Kasumi-1 (cell line): ENCODE measurements at regions not wholly inside any gene's neighbourhood (a gene's known extent, or its start where the extent isn't known, plus 50 kb on each side); places are given as distances from the start of the nearest gene placed in this dataset.
A peak's percentile ranks its signal among the peaks of the same experiment; 100 is the strongest.

ENCODE experiments used
- DNase-seq, 2 experiments: peaks; one replicate each; lab custom pipeline; 2025; lab: John Stamatoyannopoulos, UW

- DNase-seq = no peak
Measured at GRCh38 chr7:84490661-84491060, 296.1 kb upstream of the SEMA3A start.

- DNase-seq = no peak
Measured at GRCh38 chr7:84484502-84485079, 290.0 kb upstream of the SEMA3A start.

DNA sequence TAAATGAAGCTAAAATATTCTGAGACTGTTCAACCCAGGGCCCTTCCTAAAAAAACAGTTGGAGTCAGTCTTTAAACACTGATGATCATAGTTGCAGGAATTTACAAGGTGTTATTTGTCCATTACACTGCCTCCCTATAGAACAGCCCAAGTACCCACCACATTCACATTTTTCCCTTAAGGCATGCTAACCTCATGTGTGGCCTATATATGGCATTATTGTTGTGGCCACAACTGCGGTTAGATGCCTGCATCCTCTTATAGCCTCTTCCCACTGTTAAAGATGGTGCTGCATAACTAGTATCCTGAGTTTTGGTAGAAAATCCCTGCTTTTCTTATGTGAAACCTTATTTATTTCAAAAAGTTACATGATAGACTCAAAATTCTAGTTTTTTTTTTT lies 287.9 kb upstream of the SEMA3A start:
- DNase-seq = no peak

DNA sequence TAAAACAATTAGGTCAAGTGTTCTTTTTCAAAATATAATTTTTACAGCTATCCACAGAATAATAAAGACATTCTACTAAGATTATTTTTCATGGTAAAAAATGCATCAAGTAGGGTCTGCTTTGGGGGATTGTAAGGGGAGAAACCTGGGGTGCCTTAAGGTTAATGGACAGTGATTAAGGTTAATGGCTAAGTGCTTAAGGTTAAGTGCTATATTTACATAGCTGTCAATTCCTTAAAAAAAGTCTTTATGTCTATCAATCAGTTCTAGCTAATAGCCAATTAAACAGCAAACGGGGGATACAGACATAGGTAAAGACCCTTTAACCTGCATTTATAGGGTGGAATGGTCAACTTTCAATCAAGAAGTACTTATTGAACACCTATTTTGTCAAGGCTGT lies 284.5 kb upstream of the SEMA3A start:
- no peak for DNase-seq

- DNase-seq = no peak
Measured at GRCh38 chr7:84477786-84478478, 283.3 kb upstream of the SEMA3A start.

DNA sequence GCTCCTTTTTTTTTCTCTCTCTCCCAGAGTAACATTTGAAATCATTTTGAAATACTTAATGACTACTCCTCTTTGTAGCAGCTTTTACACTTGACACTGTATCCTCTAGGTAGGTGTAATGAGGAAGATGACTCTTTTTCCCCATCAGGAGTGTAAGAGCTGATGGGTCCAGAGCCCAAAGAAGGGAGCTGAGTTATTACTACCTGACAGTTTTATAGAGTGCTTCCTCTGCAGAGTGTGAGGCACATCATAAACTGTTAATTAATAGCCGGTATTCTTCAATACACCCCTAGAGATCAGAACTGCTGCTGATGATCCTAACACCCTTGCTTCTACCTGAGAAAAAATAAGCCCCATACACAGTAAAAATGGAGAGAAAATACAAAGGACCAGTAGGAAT lies 279.8 kb upstream of the SEMA3A start:
- no peak for DNase-seq

DNA sequence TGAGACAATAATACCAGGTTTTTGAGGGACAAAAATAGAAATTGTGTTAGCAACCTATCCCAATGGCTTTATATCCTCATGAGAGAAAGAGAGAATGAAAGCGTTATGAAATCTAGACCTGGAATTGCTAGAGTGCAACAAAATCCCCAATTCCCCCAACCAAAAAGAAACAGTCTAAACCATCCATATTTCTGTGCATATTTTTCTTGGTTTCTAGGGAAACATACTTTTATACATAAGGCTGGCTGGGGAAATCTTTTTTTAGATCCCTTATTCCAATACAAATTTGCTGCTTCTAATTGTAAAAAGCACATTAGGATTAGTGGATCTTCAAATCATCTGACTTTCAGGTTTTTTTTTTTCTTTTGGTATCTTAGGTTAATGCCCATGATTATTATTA lies 277.0 kb upstream of the SEMA3A start:
- no peak for DNase-seq

DNA sequence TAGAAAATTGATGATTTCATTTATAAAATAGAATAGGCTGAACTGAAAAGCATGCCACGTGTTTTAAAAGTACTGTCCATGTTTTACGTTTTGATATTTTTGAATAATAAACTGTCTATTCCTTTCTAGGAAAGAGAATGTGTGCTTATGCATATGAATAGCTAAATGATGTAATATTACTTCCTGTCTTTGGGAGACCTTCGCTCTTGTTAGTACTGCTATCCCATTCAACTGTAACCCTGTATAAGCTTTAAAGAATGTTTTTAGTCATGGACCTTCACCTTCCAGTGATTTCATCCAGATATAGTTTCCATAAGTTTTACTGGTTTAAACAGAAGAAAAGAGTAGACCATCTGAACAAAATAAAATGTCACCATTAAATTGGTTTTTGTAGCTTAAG lies 274.4 kb upstream of the SEMA3A start:
- DNase-seq = no peak

- DNase-seq = no peak
Measured at GRCh38 chr7:84462259-84462658, 267.7 kb upstream of the SEMA3A start.

DNA sequence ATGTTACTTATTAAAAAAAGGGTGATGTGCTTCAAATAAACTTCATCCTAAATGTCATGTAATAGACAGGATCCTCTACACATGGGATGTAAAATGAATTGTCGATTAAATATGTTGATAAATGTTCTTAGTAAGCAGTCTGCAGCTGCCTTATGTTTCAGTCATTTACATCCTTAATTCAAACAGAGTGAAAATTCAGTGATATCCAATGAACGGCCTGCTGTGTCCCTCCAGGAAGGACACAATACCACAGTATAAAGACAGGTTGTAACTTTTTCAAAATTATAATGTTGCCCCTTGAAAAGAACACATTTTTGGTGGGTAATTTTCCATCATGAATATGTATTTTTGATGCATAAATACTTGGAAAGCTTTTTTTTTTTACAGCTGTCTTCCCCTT lies 266.5 kb upstream of the SEMA3A start:
- no peak for DNase-seq

- no peak for DNase-seq
Measured at GRCh38 chr7:84455788-84456187, 261.2 kb upstream of the SEMA3A start.

DNA sequence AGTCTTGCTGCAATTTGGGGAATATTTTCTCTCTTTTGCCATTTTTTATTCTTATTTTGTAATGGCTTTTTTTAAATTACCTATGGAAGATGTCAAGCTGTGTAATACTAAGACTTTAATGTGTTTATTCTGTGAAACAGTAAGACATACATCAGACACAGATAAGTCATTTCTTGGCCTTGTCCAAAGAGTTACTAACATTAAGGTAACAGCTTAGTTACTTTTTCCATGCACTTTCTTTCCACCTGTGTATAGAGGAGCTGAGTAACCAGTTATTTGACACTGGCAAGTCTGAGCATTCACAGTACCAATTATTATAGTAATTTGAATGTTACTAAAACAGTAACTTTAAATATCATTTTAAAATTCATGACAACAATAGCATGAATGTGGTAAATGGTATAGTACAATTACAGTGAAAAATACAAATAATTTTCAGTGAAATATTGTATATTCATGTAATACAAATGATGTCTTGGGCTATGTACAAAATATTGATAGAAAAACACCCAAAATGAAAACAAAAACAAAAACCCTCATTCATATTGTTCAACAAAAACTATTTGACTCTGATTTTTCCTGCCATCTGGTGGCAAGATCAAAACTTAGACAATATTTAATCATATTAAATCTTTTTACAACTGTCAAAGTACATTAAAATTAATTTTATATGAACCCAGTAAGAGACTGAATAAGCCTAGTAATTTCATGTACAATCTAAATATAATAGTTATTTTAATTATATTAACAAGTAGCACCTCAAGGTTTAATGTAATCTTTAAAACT lies 259.8 kb upstream of the SEMA3A start:
- no peak for DNase-seq

DNA sequence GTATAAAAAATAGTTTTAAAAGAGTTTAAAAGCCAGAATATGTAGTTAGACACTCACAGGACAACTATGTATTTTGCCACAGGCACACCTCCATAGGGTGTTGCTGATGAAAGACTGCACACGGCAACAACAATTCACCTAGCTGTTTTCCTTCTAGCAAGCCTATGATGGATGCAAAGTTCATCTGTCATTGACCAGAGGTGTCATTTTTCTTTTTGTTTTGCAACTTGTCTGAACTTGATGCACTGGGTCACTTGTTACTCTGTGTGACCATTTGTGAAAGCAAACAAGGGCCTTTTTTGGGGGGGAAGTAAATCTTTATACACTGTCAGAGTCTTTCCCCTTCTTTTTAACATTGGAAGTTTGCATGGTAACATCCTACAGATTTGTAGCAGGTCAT lies 258.0 kb upstream of the SEMA3A start:
- no peak for DNase-seq

DNA sequence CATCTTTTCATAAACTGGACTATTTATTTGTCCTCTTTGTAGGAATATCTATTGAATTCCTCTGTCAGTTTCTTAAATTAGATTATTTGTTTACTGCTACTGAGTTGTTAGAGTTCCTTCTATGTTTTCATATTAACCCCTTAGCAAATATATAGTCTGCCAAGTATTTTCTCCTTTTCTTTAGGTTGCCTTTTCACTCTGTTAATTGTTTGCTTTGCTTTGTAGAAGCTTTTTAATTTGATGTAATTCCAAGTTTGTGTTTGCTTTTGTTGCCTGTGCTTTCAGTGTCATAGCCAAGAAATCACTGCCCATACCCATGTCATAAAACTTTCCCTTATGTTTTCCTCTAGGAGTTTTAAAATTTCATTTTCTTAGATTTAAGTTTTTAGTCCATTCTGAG lies 256.2 kb upstream of the SEMA3A start:
- DNase-seq = no peak

- no peak for DNase-seq
Measured at GRCh38 chr7:84447636-84448293, 253.2 kb upstream of the SEMA3A start.

GRCh38 chr7:84446991-84447480 lies 252.4 kb upstream of the SEMA3A start:
- DNase-seq = no peak

GRCh38 chr7:84425702-84426259 lies 231.2 kb upstream of the SEMA3A start:
- no peak for DNase-seq

DNA sequence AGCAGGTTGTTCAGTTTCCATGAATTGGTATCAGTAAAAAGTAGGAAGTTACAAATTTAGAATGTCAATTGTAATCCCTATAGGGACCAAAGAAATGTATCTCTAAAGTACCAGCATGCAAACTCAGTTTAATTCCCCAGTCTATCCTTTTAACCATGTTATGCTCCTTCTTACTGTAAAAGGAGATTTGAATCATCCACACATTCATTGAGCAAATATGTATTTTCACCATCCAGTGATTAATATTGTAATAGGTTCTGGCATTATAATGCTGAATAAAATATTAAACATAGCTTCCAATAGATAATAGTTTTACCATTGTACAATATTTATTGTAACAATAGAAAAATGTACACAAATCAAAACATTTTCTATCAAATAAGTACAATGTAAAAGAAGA lies 228.2 kb upstream of the SEMA3A start:
- no peak for DNase-seq

- peak; percentile 7 to 10 for DNase-seq
Measured at GRCh38 chr7:84412161-84412969, 217.8 kb upstream of the SEMA3A start.

DNA sequence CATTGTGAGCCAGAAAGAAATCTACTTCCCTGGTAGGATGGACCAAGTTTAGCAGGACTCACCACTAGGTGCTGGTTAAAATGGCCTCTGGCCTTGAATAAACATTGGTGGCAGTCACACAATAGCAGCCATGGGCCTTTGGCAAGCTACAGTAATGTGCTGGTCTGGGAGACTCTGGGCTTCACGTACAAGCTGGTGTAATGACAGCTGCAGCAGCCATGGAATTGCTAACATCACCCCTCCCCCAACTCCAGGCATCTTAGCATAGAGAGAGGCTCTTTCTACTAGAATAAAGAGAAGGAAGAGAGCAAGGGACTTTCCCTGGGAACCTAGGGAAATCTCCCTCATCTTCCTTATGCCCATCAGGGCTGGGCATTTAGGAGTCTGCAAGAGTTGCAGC lies 205.1 kb upstream of the SEMA3A start:
- DNase-seq = no peak

- DNase-seq = no peak
Measured at GRCh38 chr7:84394219-84394618, 199.6 kb upstream of the SEMA3A start.
